ENCODE measurements at regions not wholly inside any gene's neighbourhood (a gene's known extent, or its start where the extent isn't known, plus 50 kb on each side); places are given as distances from the start of the nearest gene placed in this dataset.

DNA sequence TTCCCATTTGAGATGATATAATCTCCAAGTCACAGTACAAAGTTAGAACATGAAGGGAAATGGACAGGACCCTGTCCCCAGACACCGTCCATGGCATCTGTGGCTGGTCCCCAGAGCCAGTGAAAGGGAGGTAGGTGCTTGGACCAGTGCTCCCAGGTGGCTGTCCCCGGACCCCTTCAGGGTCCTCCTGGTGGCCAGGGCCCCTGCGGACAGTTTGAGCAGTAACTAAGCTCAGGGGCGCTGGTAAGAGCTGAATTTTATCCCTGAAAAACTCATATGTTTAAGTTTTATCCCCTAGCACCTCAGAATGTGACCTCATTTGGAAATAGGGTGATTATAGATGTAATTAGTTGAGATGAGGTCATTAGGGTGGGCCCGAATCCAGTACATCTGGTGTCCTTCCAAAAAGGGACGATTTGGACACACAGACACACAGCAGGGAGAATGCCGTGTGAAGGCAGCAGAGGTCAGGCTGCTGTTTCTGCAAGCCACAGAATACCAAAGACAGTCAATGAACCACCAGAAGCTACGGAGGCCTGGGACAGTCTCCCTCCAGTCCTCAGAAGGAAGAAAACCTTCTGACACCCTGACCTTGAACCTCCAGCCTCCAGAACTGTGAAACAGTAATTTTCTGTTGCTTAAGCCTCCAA lies 185.0 kb downstream of the ATPSCKMT start:
- FAIRE-seq, result no peak
- no peak for DNase-seq (ENCODE audit: insufficient read length, low spot score)
- TF ChIP-seq, protein P1, sequence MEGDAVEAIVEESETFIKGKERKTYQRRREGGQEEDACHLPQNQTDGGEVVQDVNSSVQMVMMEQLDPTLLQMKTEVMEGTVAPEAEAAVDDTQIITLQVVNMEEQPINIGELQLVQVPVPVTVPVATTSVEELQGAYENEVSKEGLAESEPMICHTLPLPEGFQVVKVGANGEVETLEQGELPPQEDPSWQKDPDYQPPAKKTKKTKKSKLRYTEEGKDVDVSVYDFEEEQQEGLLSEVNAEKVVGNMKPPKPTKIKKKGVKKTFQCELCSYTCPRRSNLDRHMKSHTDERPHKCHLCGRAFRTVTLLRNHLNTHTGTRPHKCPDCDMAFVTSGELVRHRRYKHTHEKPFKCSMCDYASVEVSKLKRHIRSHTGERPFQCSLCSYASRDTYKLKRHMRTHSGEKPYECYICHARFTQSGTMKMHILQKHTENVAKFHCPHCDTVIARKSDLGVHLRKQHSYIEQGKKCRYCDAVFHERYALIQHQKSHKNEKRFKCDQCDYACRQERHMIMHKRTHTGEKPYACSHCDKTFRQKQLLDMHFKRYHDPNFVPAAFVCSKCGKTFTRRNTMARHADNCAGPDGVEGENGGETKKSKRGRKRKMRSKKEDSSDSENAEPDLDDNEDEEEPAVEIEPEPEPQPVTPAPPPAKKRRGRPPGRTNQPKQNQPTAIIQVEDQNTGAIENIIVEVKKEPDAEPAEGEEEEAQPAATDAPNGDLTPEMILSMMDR (IDR thresholded peaks at IDR 0.05; ENCODE audit: insufficient read depth, missing control alignments), result no peak

DNA sequence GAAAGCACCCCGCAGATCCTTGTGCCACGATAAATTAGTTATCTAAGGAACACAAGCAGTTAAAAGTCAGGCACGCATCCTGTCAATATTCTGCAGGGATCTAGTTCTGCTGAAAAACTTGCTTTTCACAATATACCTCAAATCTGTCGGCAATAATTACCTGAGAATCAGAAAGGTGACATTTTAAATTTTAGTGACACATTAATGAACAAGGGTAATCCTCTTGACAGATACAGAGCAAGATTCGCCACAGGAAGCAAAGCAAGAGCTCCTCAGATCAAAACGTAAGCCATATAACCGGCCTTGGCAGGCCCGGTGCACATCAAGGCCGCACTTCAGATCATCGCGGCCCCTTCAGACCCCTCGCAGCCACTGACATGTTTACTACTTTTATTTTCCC lies 185.7 kb downstream of the ATPSCKMT start:
- FAIRE-seq, result no peak
- no peak for DNase-seq (ENCODE audit: insufficient read length, low spot score)
- TF ChIP-seq, protein P1 (IDR thresholded peaks at IDR 0.05; ENCODE audit: insufficient read depth, missing control alignments), result no peak

DNA sequence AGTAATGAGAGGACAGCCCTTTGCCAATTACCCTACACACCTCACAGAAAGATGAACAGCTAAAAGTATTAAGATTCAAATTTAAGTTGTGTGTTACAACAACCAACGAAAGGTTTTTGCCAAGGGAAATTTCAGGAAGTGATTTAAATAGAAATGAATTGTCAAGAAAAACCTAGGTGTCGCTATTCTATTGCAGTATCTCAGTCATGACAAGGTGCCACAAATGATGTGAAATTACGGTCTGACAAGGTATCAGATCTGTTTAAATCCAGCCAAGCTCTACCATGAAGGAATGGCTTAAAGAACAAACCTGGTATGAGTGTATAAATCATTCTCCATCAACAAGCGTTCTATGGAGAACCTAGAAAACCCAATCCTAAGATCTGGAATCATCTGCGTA lies 189.7 kb downstream of the ATPSCKMT start:
- DNase-seq (ENCODE audit: insufficient read length, low spot score) (no peak), FAIRE-seq (no peak)

GRCh38 chr5:10059556-10059955 lies 190.1 kb downstream of the ATPSCKMT start:
- TF ChIP-seq, protein P1 (IDR thresholded peaks at IDR 0.05; ENCODE audit: insufficient read depth, missing control alignments), result no peak
- DNase-seq (ENCODE audit: insufficient read length, low spot score) (peak; percentile 52), FAIRE-seq (no peak)

More for the DNA sequence above, 189.7 kb downstream of the ATPSCKMT start:
- TF ChIP-seq, protein P1 (IDR thresholded peaks at IDR 0.05; ENCODE audit: insufficient read depth, missing control alignments), result no peak

GRCh38 chr5:10057356-10057755 lies 192.3 kb downstream of the ATPSCKMT start:
- TF ChIP-seq, protein P1 (IDR thresholded peaks at IDR 0.05; ENCODE audit: insufficient read depth, missing control alignments), result no peak
- FAIRE-seq (no peak), DNase-seq (ENCODE audit: insufficient read length, low spot score) (no peak)

GRCh38 chr5:10056228-10056760 lies 193.4 kb downstream of the ATPSCKMT start:
- DNase-seq (ENCODE audit: insufficient read length, low spot score), result no peak
- TF ChIP-seq, protein P1 (IDR thresholded peaks at IDR 0.05; ENCODE audit: insufficient read depth, missing control alignments), result no peak
- FAIRE-seq, result no peak

- TF ChIP-seq, protein P1 (IDR thresholded peaks at IDR 0.05; ENCODE audit: insufficient read depth, missing control alignments), result no peak
- FAIRE-seq (no peak), DNase-seq (ENCODE audit: insufficient read length, low spot score) (no peak)
These were observed 199.7 kb downstream of the ATPSCKMT start for GRCh38 chr5:10049858-10050455.
